HepG2 (cell line): ENCODE measurements at regions not wholly inside any gene's neighbourhood (a gene's known extent, or its start where the extent isn't known, plus 50 kb on each side); places are given as distances from the start of the nearest gene placed in this dataset.

Experiments used
- ARNT2 ChIP-seq: sonication (generic); formaldehyde crosslinking; IDR thresholded peaks from 2 replicates; pipeline ENCODE4 v1.8.0; 2022; ENCODE audit warnings: mild to moderate bottlenecking, low read depth, missing genetic modification reagents, moderate library complexity
- CEBPZ ChIP-seq: IDR thresholded peaks from 2 replicates; pipeline ENCODE4 v1.6.1; 2012; ENCODE audit warnings: low read length, improper control_type of control experiment
- FOXM1 ChIP-seq: sonication (generic); formaldehyde crosslinking; IDR thresholded peaks from 2 replicates; pipeline ENCODE4 v1.5.0; 2020; ENCODE audit warnings: missing genetic modification reagents
- FOXO1 ChIP-seq: sonication (generic); formaldehyde crosslinking; IDR thresholded peaks from 2 replicates; pipeline ENCODE4 v1.4.0; 2020; ENCODE audit warnings: missing genetic modification reagents
- MTA3 ChIP-seq: sonication (generic); formaldehyde crosslinking; IDR thresholded peaks from 2 replicates; pipeline ENCODE4 v1.4.0; 2020; ENCODE audit warnings: missing genetic modification reagents
- ZNF460 ChIP-seq: sonication (generic); formaldehyde crosslinking; IDR thresholded peaks from 2 replicates; pipeline ENCODE4 v1.5.1; 2020; ENCODE audit warnings: missing genetic modification reagents, mild to moderate bottlenecking, borderline replicate concordance
- ZNF609 ChIP-seq: sonication (generic); formaldehyde crosslinking; IDR thresholded peaks from 2 replicates; pipeline ENCODE4 v1.4.0; 2020; ENCODE audit warnings: mild to moderate bottlenecking, missing genetic modification reagents, borderline replicate concordance

GRCh38 chr1:219476116-219476515 lies 136.8 kb downstream of the ZC3H11B start (continued):
- TF ChIP-seq ZNF609 (CRISPR knock-in tag) (no peak), ARNT2 (CRISPR knock-in tag) (no peak), CEBPZ (no peak), ZNF460 (no peak), MTA3 (CRISPR knock-in tag) (no peak), FOXO1 (CRISPR knock-in tag) (no peak), FOXM1 (no peak)
